ENCODE measurements at regions not wholly inside any gene's neighbourhood (a gene's known extent, or its start where the extent isn't known, plus 50 kb on each side); places are given as distances from the start of the nearest gene placed in this dataset.

GRCh38 chr5:51201024-51201423 lies 182.2 kb upstream of the ISL1 start:
- TF ChIP-seq POLR2A (IDR thresholded peaks at IDR 0.05; ENCODE audit: low read depth, low read length) (no peak), FOS (IDR thresholded peaks at IDR 0.05; ENCODE audit: borderline replicate concordance, insufficient read depth, low read length) (no peak), MAX (IDR thresholded peaks at IDR 0.05; ENCODE audit: insufficient read depth, insufficient read length) (no peak), POLR2AphosphoS5 (IDR thresholded peaks at IDR 0.05; ENCODE audit: insufficient read depth, low read depth, low read length) (no peak)
- TF ChIP-seq, protein P1, sequence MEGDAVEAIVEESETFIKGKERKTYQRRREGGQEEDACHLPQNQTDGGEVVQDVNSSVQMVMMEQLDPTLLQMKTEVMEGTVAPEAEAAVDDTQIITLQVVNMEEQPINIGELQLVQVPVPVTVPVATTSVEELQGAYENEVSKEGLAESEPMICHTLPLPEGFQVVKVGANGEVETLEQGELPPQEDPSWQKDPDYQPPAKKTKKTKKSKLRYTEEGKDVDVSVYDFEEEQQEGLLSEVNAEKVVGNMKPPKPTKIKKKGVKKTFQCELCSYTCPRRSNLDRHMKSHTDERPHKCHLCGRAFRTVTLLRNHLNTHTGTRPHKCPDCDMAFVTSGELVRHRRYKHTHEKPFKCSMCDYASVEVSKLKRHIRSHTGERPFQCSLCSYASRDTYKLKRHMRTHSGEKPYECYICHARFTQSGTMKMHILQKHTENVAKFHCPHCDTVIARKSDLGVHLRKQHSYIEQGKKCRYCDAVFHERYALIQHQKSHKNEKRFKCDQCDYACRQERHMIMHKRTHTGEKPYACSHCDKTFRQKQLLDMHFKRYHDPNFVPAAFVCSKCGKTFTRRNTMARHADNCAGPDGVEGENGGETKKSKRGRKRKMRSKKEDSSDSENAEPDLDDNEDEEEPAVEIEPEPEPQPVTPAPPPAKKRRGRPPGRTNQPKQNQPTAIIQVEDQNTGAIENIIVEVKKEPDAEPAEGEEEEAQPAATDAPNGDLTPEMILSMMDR (IDR thresholded peaks at IDR 0.05; ENCODE audit: extremely low read depth in 1 of 2, insufficient read depth in 1 of 2, low read depth in 1 of 2, low read length in 2 of 2) = no peak

Measured in endothelial cell of umbilical vein (primary cell).